ENCODE measurements at regions not wholly inside any gene's neighbourhood (a gene's known extent, or its start where the extent isn't known, plus 50 kb on each side); places are given as distances from the start of the nearest gene placed in this dataset.
"Not testable (repeated sequence)": the region's sequence is repeated elsewhere in the genome, so short reads cannot be mapped to it uniquely, and the experiment has no call there.

DNA sequence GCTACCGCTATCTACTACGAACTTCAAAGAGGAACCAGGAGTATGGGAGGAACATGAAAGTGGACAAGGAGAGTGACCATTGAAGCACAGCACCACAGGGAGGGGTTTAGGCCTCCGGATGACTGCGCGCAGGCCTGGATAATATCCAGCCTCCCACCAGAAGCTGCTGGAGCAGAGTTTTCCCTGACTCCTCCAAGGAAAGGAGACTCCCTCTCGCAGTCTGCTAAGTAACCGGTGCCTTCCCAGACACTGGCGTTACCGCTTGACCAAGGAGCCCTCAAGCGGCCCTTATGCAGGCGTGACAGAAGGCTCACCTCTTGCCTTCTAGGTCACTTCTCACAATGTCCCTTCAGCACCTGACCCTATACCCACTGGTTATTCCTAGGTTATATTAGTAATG lies 64.2 kb upstream of the BTG3 start:
- not testable (repeated sequence) for DNase-seq

DNA sequence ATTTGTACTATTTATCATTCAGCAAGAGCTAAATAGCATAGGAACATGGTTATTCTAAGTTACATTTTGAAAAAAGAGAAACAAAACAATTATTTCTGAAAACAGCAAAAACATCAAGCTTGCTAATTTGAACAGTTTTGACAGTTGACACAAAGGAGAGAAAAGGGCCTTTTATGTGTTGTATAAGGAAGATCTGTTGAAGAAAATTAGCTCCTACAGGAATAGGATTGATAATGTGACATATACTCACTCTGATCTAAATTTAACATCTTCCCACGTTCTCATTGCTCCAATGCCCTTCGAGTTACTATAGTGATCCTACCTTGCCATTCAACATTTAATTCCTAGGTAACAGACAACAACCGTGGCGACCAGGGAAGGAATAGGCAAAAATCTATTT lies 61.4 kb upstream of the BTG3 start:
- no peak for DNase-seq

DNA sequence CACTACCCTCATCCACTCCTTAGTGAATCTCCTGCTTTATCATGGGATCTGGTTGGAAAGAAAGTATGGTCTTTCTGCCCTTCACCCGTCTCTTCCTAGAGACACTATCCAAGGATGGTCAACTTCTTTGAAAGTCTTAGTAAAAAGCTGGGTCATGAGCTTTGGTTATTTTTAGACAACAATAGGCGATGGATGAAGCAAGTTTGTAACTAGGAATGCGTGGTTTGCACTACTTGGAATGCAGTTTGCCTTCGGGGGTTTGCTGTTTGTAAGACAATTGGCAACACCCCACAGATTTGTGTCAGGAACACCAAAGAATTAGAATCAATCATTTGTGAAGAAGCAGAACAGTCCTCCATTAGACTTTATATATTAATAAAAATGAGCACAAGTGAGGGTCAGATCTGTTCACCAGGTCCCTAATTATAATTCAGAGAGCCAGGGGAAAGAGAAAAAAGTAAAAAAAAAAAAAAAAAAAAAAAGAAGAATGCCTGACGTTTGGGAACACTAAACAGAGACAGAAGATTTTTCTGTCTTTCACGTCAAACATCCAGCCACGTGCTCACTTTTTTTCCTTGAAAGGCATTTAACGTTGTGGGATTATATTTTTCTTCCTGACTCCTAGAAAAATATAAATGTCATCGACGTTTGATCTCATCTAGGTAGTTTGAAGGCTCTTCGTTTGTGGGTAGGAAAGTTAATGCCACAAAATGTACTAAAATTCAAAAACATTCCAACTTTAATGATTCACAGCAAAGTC lies 60.7 kb upstream of the BTG3 start:
- no peak for DNase-seq

DNA sequence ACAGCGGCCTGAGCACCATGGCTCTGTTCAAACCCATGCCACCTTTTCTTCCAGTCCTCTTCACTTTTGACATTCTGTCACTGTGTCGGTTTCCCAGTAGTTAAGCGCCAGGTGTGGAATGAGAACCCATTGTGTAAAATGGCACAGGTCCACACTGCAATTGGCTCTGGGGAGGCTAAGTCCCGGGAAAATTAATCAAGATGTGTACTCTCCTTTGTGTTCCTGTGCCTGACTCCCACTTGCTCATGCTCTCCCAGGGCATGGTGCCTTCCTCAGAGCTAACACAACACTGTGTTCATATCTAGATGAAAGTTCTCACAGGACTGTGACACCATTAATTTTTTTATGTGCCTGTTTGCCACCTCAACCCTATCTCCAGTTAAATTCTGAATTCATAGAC lies 59.0 kb upstream of the BTG3 start:
- DNase-seq, result no peak

DNA sequence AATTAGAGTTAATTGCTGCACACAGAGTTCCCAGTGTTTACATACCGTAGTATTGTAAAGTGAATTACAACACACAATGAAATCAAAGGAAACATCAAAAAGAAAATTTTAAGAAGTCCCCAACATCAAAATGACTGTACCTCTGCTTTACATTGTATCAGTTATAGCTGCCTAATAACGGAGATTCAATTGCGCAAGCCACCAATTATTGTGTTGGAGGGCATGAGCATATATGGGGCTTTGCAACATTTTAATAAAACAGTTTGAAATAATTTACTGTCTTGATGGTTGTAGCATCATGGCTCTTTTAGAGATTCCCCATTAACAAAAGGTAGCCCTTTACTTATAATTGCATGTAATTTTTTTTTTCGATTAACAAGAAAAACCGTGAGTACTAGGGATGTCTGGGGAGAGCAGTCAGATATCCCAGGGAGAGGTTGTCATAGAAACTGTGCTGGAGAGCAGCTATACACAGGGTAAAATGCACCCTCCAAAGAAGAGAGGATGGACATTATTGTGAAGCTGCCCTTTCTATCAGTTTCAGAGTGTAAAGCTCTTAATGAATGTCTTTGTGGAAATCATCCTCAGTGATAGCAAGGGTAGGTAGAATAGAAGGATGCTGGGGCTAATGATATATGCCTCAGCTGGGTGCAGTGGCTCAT lies 55.9 kb upstream of the BTG3 start:
- no peak for DNase-seq

DNA sequence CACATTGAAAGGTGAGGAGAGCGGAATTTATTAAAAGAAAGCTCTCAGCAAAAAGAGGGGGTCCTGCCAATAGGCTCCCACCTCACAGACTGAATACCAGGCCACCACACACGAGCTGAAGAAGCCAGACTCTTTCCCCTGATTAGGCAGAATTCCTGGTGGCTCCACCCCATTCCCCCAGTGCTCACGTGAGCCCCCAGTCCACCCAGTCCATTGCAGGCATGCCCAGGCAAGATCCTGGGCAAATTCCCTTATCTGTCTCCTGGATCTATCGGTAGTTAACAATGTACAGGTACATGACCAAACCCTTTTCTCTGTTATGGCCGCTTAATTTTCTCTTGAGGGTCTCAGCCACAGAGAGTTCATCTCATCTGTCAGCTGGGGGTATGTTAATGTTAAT lies 54.6 kb upstream of the BTG3 start:
- DNase-seq, result no peak

Measured in activated CD4-positive, alpha-beta T cell treated with anti-CD3 and anti-CD28 coated beads, Interleukin-10, Interleukin-2, amounts not matched to agents 100 ng/mL and 50 ng/mL, durations not matched to agents 16 hours and 8 hours (primary cell).